Gastroesophageal sphincter (tissue), 4 donors: ENCODE measurements at regions not wholly inside any gene's neighbourhood (a gene's known extent, or its start where the extent isn't known, plus 50 kb on each side); places are given as distances from the start of the nearest gene placed in this dataset.

Experiments used
- ATAC-seq: fragments of 150-250 bp; one replicate; pipeline ENCODE4 v1.9.1; 2016; ENCODE audit warnings: mild to moderate bottlenecking, moderate library complexity
- H3K27ac ChIP-seq, 4 donors: fragments of 200-600 bp; sonication (generic) in 3 of 4; 1 replicate in 3 of 4; 2 replicates in 1 of 4; pipeline ENCODE4 v1.5.1; 2016 to 2019
- H3K27me3 ChIP-seq: fragments of 200-600 bp; sonication (generic); one replicate; pipeline ENCODE4 v1.5.1; 2019
- H3K36me3 ChIP-seq, 2 donors: fragments of 200-600 bp; sonication (generic); one replicate each; pipeline ENCODE4 v1.5.1; 2019; ENCODE audit warnings: control low read depth in 1 of 2
- H3K4me1 ChIP-seq, 3 donors: fragments of 200-600 bp; sonication (generic); 1 replicate in 2 of 3; 2 replicates in 1 of 3; pipeline ENCODE4 v1.5.1; 2016 to 2019; ENCODE audit warnings: control low read depth in 2 of 3
- H3K4me3 ChIP-seq, 2 donors: fragments of 200-600 bp; sonication (generic); one replicate each; pipeline ENCODE4 v1.5.1; 2019; ENCODE audit warnings: mild to moderate bottlenecking in 1 of 2, moderate library complexity in 1 of 2
- H3K9me3 ChIP-seq, 3 donors: fragments of 200-600 bp; sonication (generic); one replicate each; pipeline ENCODE4 v1.5.1; 2017 to 2019; ENCODE audit warnings: control low read depth in 2 of 3
- CTCF ChIP-seq, 4 experiments: fragments of 200-600 bp in 2 of 4; fragments of 450-650 bp in 2 of 4; sonication (generic) in 1 of 4; IDR thresholded peaks; one replicate each; pipeline ENCODE4 v1.5.1; 2017 to 2019; ENCODE audit warnings: antibody characterized with exemption in 4 of 4, mild to moderate bottlenecking in 2 of 4, moderate library complexity in 2 of 4
- EP300 ChIP-seq: sonication (generic); formaldehyde crosslinking; IDR thresholded peaks from one replicate; pipeline ENCODE4 v1.6.1; 2017; ENCODE audit warnings: antibody characterized with exemption, mild to moderate bottlenecking
- POLR2A ChIP-seq, 2 donors: fragments of 450-650 bp; IDR thresholded peaks; one replicate each; pipeline ENCODE4 v1.6.1; 2017; ENCODE audit warnings: antibody characterized with exemption in 2 of 2, mild to moderate bottlenecking in 2 of 2, moderate library complexity in 1 of 2
- POLR2AphosphoS5 ChIP-seq: sonication (generic); formaldehyde crosslinking; IDR thresholded peaks from one replicate; pipeline ENCODE4 v1.6.1; 2017; ENCODE audit warnings: antibody characterized with exemption
- WGBS, 2 donors: methylation state at CpG; one replicate each; pipeline ENCODE4 v1.1.5; 2018; ENCODE audit warnings: low coverage in 1 of 2; 5-methylcytosine and 5-hydroxymethylcytosine counted together

GRCh38 chr2:228268301-228268700 is 86.8 kb upstream of the SPHKAP start:
- H3K27me3 ChIP-seq, result no peaks in the 10 kb centered on the region
- H3K27ac ChIP-seq, result no peak overlapping the region
- H3K4me1 ChIP-seq, result no peaks in the 10 kb centered on the region
- no peaks in the 10 kb centered on the region for H3K9me3 ChIP-seq
- no peaks in the 10 kb centered on the region for H3K36me3 ChIP-seq
- no peak for ATAC-seq
- TF ChIP-seq EP300, result no peak
- TF ChIP-seq POLR2A (IDR thresholded peaks at IDR 0.05), result no peak
- TF ChIP-seq CTCF (IDR thresholded peaks at IDR 0.05), result no peak
- TF ChIP-seq POLR2AphosphoS5, result no peak
- 78 to 83% methylated on average over 2 of the region's 2 CpGs for WGBS, 2 donors
- no peak overlapping the region for H3K4me3 ChIP-seq

- Histone ChIP-seq H3K4me1 (no peaks in the 10 kb centered on the region), H3K4me3 (no peak overlapping the region), H3K9me3 (no peaks in the 10 kb centered on the region), H3K27me3 (no peaks in the 10 kb centered on the region), H3K36me3 (no peaks in the 10 kb centered on the region), H3K27ac (no peak overlapping the region)
- WGBS, 2 donors, result 94% methylated on average over 3 of the region's 3 CpGs; no CpG with 5 or more reads in 1 of the 2 donors
- ATAC-seq, result no peak
- TF ChIP-seq CTCF (IDR thresholded peaks at IDR 0.05), result no peak
- TF ChIP-seq POLR2AphosphoS5, result no peak
- no peak for TF ChIP-seq EP300
- TF ChIP-seq POLR2A (IDR thresholded peaks at IDR 0.05), result no peak
Measured at GRCh38 chr2:228263156-228263555, 81.7 kb upstream of the SPHKAP start.

GRCh38 chr2:228261546-228261945 is 80.1 kb upstream of the SPHKAP start:
- no peaks in the 10 kb centered on the region for H3K9me3 ChIP-seq
- no peaks in the 10 kb centered on the region for H3K27me3 ChIP-seq
- no peaks in the 10 kb centered on the region for H3K4me1 ChIP-seq
- no peak overlapping the region for H3K27ac ChIP-seq
- 65 to 74% methylated on average over 7 of the region's 7 CpGs for WGBS, 2 donors
- TF ChIP-seq POLR2AphosphoS5 (no peak), POLR2A (IDR thresholded peaks at IDR 0.05) (no peak), EP300 (no peak), CTCF (IDR thresholded peaks at IDR 0.05) (no peak)
- no peaks in the 10 kb centered on the region for H3K36me3 ChIP-seq
- H3K4me3 ChIP-seq, result no peak overlapping the region
- ATAC-seq, result no peak

GRCh38 chr2:228257379-228257778 is 75.9 kb upstream of the SPHKAP start:
- ATAC-seq, result no peak
- no peak for TF ChIP-seq POLR2A (IDR thresholded peaks at IDR 0.05)
- TF ChIP-seq POLR2AphosphoS5, result no peak
- TF ChIP-seq EP300, result no peak
- no peak for TF ChIP-seq CTCF (IDR thresholded peaks at IDR 0.05)
- Histone ChIP-seq H3K36me3 (no peaks in the 10 kb centered on the region), H3K27ac (no peak overlapping the region), H3K9me3 (no peaks in the 10 kb centered on the region), H3K4me3 (no peak overlapping the region), H3K4me1 (no peaks in the 10 kb centered on the region), H3K27me3 (no peaks in the 10 kb centered on the region)

GRCh38 chr2:228253752-228254151 is 72.3 kb upstream of the SPHKAP start:
- H3K27ac ChIP-seq, result no peak overlapping the region
- H3K4me3 ChIP-seq, result no peak overlapping the region
- no peaks in the 10 kb centered on the region for H3K36me3 ChIP-seq
- H3K9me3 ChIP-seq, result no peaks in the 10 kb centered on the region
- ATAC-seq, result no peak
- H3K4me1 ChIP-seq, result no peaks in the 10 kb centered on the region
- 70 to 83% methylated on average over 1 of the region's 2 CpGs for WGBS, 2 donors
- TF ChIP-seq POLR2A (IDR thresholded peaks at IDR 0.05) (no peak), CTCF (IDR thresholded peaks at IDR 0.05) (no peak), EP300 (no peak), POLR2AphosphoS5 (no peak)
- H3K27me3 ChIP-seq, result no peaks in the 10 kb centered on the region
